Endothelial cell of umbilical vein (primary cell): ENCODE measurements at regions not wholly inside any gene's neighbourhood (a gene's known extent, or its start where the extent isn't known, plus 50 kb on each side); places are given as distances from the start of the nearest gene placed in this dataset.

Experiments
- BruUV-seq: library from RNA; stranded (reverse); fragments of 400-500 nt; replicated peaks from 2 replicates; lab custom pipeline; 2021; lab: Mats Ljungman, UMichigan
- CTCF ChIA-PET: fragments of 300-600, 350-600 bp; sonication (Branson Sonifier 250); formaldehyde crosslinking; loops from one replicate; lab custom pipeline; 2021; ENCODE audit warnings: antibody characterized with exemption, inconsistent platforms; lab: Charles Lee
- POLR2A ChIA-PET: fragments of 300-600, 350-600 bp; sonication (Branson Sonifier 250); formaldehyde crosslinking; loops from one replicate; lab custom pipeline; 2021; ENCODE audit warnings: antibody characterized with exemption, inconsistent platforms; lab: Charles Lee
- DNase-seq: peaks from one replicate; pipeline ENCODE4 v3.0.0-alpha.2; 2011; ENCODE audit warnings: low read depth, low spot score
- FAIRE-seq: peaks from 2 replicates; lab custom pipeline; 2011; peaks lifted over from hg19 to GRCh38; lab: Jason Lieb, UNC
- H2AFZ ChIP-seq: 2 replicates; pipeline ENCODE4 v1.6.0; 2012; ENCODE audit warnings: low read depth, low read length, control low read depth, inconsistent platforms
- H3K27ac ChIP-seq: 2 replicates; pipeline ENCODE4 v1.5.1; 2011; ENCODE audit warnings: low read depth, mild to moderate bottlenecking, control low read depth, low read length, moderate library complexity; ENCODE audit not compliant: insufficient read depth
- H3K27me3 ChIP-seq, 2 experiments: 2 replicates each; pipeline versions ENCODE4 v1.6.0 to v1.6.1; 2011; ENCODE audit warnings: low read length in 2 of 2, mixed read lengths in 1 of 2; ENCODE audit not compliant: control insufficient read depth in 2 of 2, insufficient read depth in 2 of 2
- H3K36me3 ChIP-seq, 2 experiments: 2 replicates in 1 of 2; 3 replicates in 1 of 2; pipeline ENCODE4 v1.5.1; 2011; ENCODE audit warnings: low read length in 2 of 2, mild to moderate bottlenecking in 1 of 2, moderate library complexity in 1 of 2; ENCODE audit not compliant: control insufficient read depth in 2 of 2, insufficient read depth in 2 of 2; ENCODE audit errors: extremely low read depth in 1 of 2
- H3K4me1 ChIP-seq: 3 replicates; pipeline ENCODE4 v1.5.1; 2011; ENCODE audit warnings: mild to moderate bottlenecking, low read length; ENCODE audit not compliant: control insufficient read depth, insufficient read depth; ENCODE audit errors: extremely low read depth
- H3K4me2 ChIP-seq: 2 replicates; pipeline ENCODE4 v1.6.1; 2011; ENCODE audit warnings: low read length, control low read depth, mixed read lengths; ENCODE audit not compliant: insufficient read depth
- H3K4me3 ChIP-seq, 3 experiments: fragments of 200-600 bp in 1 of 3; sonication (generic), shearing (Covaris generic) in 1 of 3; replicated peaks in 1 of 3; 2 replicates each; pipeline ENCODE4 v1.5.1; 2011 to 2016; ENCODE audit warnings: control low read depth in 3 of 3, low read length in 3 of 3, mild to moderate bottlenecking in 2 of 3, inconsistent platforms in 1 of 3, low read depth in 1 of 3, moderate library complexity in 1 of 3; ENCODE audit not compliant: insufficient read depth in 1 of 3
- H3K79me2 ChIP-seq: 2 replicates; pipeline ENCODE4 v1.6.0; 2012; ENCODE audit warnings: low read length, inconsistent platforms; ENCODE audit not compliant: control insufficient read depth, insufficient read depth
- H3K9ac ChIP-seq: replicated peaks from 2 replicates; pipeline ENCODE3; 2011; ENCODE audit warnings: low read length, control low read depth; ENCODE audit not compliant: insufficient read depth; ENCODE audit errors: extremely low read depth
- H3K9me1 ChIP-seq: replicated peaks from 3 replicates; pipeline ENCODE4 v1.6.0; 2011; ENCODE audit warnings: mild to moderate bottlenecking, low read length; ENCODE audit not compliant: control insufficient read depth, insufficient read depth; ENCODE audit errors: extremely low read depth
- H3K9me3 ChIP-seq: replicated peaks from 2 replicates; pipeline ENCODE4 v1.5.1; 2012; ENCODE audit warnings: low read length, inconsistent platforms; ENCODE audit not compliant: control insufficient read depth, insufficient read depth
- H4K20me1 ChIP-seq: replicated peaks from 2 replicates; pipeline ENCODE3; 2011; ENCODE audit warnings: mild to moderate bottlenecking, low read length; ENCODE audit not compliant: control insufficient read depth, insufficient read depth; ENCODE audit errors: extremely low read depth
- CTCF ChIP-seq, 2 donors: IDR thresholded peaks; 1 replicate in 1 of 2; 2 replicates in 1 of 2; pipeline ENCODE4 v1.5.1; 2011; ENCODE audit warnings: low read length in 2 of 2, mild to moderate bottlenecking in 2 of 2, moderate library complexity in 2 of 2, control low read depth in 1 of 2, inconsistent platforms in 1 of 2, low read depth in 1 of 2; ENCODE audit not compliant: insufficient read depth in 1 of 2; ENCODE audit errors: extremely low read depth in 1 of 2
- EZH2 ChIP-seq: IDR thresholded peaks from 2 replicates; pipeline ENCODE4 v1.6.1; 2012; ENCODE audit warnings: borderline replicate concordance, low read depth, mild to moderate bottlenecking, moderate library complexity, low read length, inconsistent platforms; ENCODE audit not compliant: severe bottlenecking
- FOS ChIP-seq: IDR thresholded peaks from 2 replicates; pipeline ENCODE4 v1.6.1; 2011; ENCODE audit warnings: mild to moderate bottlenecking, low read length, moderate library complexity, borderline replicate concordance; ENCODE audit not compliant: insufficient read depth
- GATA2 ChIP-seq: IDR thresholded peaks from 2 replicates; pipeline ENCODE4 v1.7.0; 2011; ENCODE audit warnings: low read depth, mild to moderate bottlenecking, moderate library complexity, mixed read lengths, low read length; ENCODE audit not compliant: insufficient read length, insufficient read depth
- JUN ChIP-seq: IDR thresholded peaks from 2 replicates; pipeline ENCODE4 v1.6.1; 2011; ENCODE audit warnings: borderline replicate concordance, low read depth; ENCODE audit not compliant: insufficient read length, insufficient read depth
- MAX ChIP-seq: IDR thresholded peaks from 2 replicates; pipeline ENCODE4 v1.6.1; 2011; ENCODE audit not compliant: insufficient read depth, insufficient read length
- MYC ChIP-seq: IDR thresholded peaks from one replicate; pipeline ENCODE4 v1.6.1; 2011; ENCODE audit warnings: mild to moderate bottlenecking, low read depth, low read length
- POLR2A ChIP-seq: IDR thresholded peaks from 2 replicates; pipeline ENCODE4 v1.6.1; 2012; ENCODE audit warnings: low read depth, mild to moderate bottlenecking, control low read depth, low read length
- POLR2AphosphoS5 ChIP-seq: IDR thresholded peaks from 2 replicates; pipeline ENCODE4 v1.6.1; 2012; ENCODE audit warnings: low read depth, mild to moderate bottlenecking, control low read depth, low read length, moderate library complexity; ENCODE audit not compliant: insufficient read depth
- dilution Hi-C: fragments of 300-500 bp; cut with MboI; formaldehyde crosslinking; loops from one replicate; pipeline ENCODE4 v1.15.0; 2019; ENCODE audit warnings: low sequenced_read_pairs; ENCODE audit not compliant: extremely low pct_ligation_motif_present
- intact Hi-C: fragments of 100-400 bp; cut with micrococcal nuclease; formaldehyde crosslinking; loops from one replicate; pipeline ENCODE4 v1.10.0; 2022

- dilution Hi-C loops, result no loop called here
- ChIA-PET POLR2A (no interaction called here), CTCF (no interaction called here)
- Histone ChIP-seq H3K9me3 (no peaks in the 10 kb centered on the region), H3K4me3 (no peak overlapping the region), H3K79me2 (no peaks in the 10 kb centered on the region), H3K9ac (no peak overlapping the region), H3K4me2 (no peak overlapping the region), H3K27me3 (peaks cover 0 to 2% of the 10 kb centered on the region in 2 experiments), H4K20me1 (no peaks in the 10 kb centered on the region), H3K9me1 (no peaks in the 10 kb centered on the region), H3K4me1 (no peaks in the 10 kb centered on the region), H3K36me3 (no peaks in the 10 kb centered on the region), H3K27ac (no peak overlapping the region), H2AFZ (no peak overlapping the region)
- no TSS peak for BruUV-seq
- intact Hi-C loops, result no loop called here
- no peak for DNase-seq
- FAIRE-seq, result no peak
- TF ChIP-seq POLR2AphosphoS5, result no peak
- TF ChIP-seq POLR2A, result no peak
- TF ChIP-seq MYC, result no peak
- TF ChIP-seq GATA2, result no peak
- no peak for TF ChIP-seq FOS
- no peak for TF ChIP-seq MAX
- no peak for TF ChIP-seq CTCF (IDR thresholded peaks at IDR 0.05; ENCODE audit: extremely low read depth in 1 of 2, insufficient read depth in 1 of 2, low read depth in 1 of 2, low read length in 2 of 2)
- TF ChIP-seq JUN, result no peak
- no peak for TF ChIP-seq EZH2
These were observed 91.0 kb downstream of the UFM1 start for GRCh38 chr13:38440666-38441065.
